Activated T-cell treated with anti-CD3 and anti-CD28 coated beads, Interleukin-2, amount 50 U/mL, for 72 hours (primary cell): ENCODE measurements at regions not wholly inside any gene's neighbourhood (a gene's known extent, or its start where the extent isn't known, plus 50 kb on each side); places are given as distances from the start of the nearest gene placed in this dataset.

Source experiments
- ATAC-seq, 2 donors: fragments of 150-1000 bp; cut with Tn5 transposase; replicated peaks in 1 of 2; 2 replicates each; pipeline ENCODE4 v1.10.0; 2021; ENCODE audit warnings: moderate library complexity in 2 of 2, mild to moderate bottlenecking in 1 of 2
- DNase-seq, 2 donors: peaks; one replicate each; pipeline ENCODE4 v3.0.0; 2021 to 2022; ENCODE audit warnings: mixed read lengths in 1 of 2
- H3K27ac Mint-ChIP-seq: one replicate; pipeline ENCODE4 v1.8.0; 2022; ENCODE audit warnings: mild to moderate bottlenecking, moderate library complexity, mixed read lengths
- H3K27me3 Mint-ChIP-seq: one replicate; pipeline ENCODE4 v1.8.0; 2022; ENCODE audit warnings: low read depth, mixed read lengths
- H3K36me3 Mint-ChIP-seq, 2 donors: one replicate each; pipeline ENCODE4 v1.8.0; 2022; ENCODE audit warnings: mixed read lengths in 2 of 2, mild to moderate bottlenecking in 1 of 2; ENCODE audit not compliant: insufficient read depth in 2 of 2
- H3K4me1 Mint-ChIP-seq: one replicate; pipeline ENCODE4 v1.8.0; 2022; ENCODE audit warnings: low read depth, mixed read lengths
- H3K4me3 Mint-ChIP-seq, 2 donors: one replicate each; pipeline ENCODE4 v1.8.0; 2022; ENCODE audit warnings: mild to moderate bottlenecking in 2 of 2, mixed read lengths in 2 of 2, moderate library complexity in 2 of 2
- H3K9me3 Mint-ChIP-seq, 2 donors: one replicate each; pipeline ENCODE4 v1.8.0; 2022; ENCODE audit warnings: mixed read lengths in 2 of 2

DNA sequence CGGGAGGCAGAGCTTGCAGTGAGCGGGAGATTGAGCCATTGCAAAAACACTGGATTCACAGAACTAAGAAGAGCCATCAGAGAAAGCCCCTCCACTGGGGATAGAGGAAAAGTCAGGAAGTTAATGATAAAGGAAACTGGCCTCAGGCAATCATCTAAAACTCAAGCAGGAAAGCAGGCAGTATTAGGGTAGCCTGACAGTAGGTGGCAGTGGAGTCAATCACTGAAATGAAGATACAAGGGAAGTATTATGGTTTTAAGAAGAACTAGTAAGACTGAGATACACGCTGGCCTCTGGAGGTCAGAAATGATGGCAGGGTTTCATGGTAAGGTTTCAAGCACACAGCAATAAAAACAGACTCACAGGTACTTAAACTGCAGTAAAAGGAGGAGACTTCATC lies 578.3 kb downstream of the HACE1 start:
- H3K27ac Mint-ChIP-seq = no peak overlapping the region
- no peaks in the 10 kb centered on the region for H3K4me1 Mint-ChIP-seq
- H3K36me3 Mint-ChIP-seq = no peaks in the 10 kb centered on the region
- no peak overlapping the region for H3K4me3 Mint-ChIP-seq
- DNase-seq = no peak
- peaks cover 0 to 2% of the 10 kb centered on the region in 2 donors for H3K9me3 Mint-ChIP-seq
- no peak for ATAC-seq
- H3K27me3 Mint-ChIP-seq = no peaks in the 10 kb centered on the region

GRCh38 chr6:104268389-104268788 lies 591.3 kb downstream of the HACE1 start:
- DNase-seq = no peak
- no peak overlapping the region for H3K27ac Mint-ChIP-seq

DNA sequence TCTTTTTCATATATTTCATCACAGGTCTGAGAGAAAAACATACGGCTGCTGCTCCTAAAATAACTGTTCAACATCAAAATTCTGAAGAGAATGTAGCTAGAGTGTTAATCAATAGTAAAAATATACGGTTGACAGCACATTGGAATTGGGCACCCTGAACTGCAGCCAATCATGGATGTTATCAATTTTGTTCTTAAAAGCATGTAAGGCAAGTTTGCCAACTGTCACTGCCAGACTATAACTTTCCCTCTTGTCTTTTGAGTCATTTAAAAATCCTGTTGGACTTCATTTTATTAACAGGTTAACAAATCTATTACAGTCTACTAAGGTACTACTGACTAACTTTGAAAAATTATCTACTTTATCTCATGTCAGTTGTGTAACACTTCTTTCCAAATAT lies 592.8 kb downstream of the HACE1 start:
- ATAC-seq (no peak), DNase-seq (no peak)
- H3K9me3 Mint-ChIP-seq = peaks cover 0 to 3% of the 10 kb centered on the region in 2 donors
- H3K4me3 Mint-ChIP-seq = no peak overlapping the region
- no peaks in the 10 kb centered on the region for H3K4me1 Mint-ChIP-seq
- no peaks in the 10 kb centered on the region for H3K27me3 Mint-ChIP-seq
- no peak overlapping the region for H3K27ac Mint-ChIP-seq
- H3K36me3 Mint-ChIP-seq = no peaks in the 10 kb centered on the region

More at GRCh38 chr6:104268389-104268788, 591.3 kb downstream of the HACE1 start:
- Mint-ChIP-seq H3K4me1 (no peaks in the 10 kb centered on the region), H3K36me3 (no peaks in the 10 kb centered on the region), H3K9me3 (peaks cover 0 to 3% of the 10 kb centered on the region in 2 donors), H3K4me3 (no peak overlapping the region), H3K27me3 (no peaks in the 10 kb centered on the region)
- ATAC-seq = no peak

DNA sequence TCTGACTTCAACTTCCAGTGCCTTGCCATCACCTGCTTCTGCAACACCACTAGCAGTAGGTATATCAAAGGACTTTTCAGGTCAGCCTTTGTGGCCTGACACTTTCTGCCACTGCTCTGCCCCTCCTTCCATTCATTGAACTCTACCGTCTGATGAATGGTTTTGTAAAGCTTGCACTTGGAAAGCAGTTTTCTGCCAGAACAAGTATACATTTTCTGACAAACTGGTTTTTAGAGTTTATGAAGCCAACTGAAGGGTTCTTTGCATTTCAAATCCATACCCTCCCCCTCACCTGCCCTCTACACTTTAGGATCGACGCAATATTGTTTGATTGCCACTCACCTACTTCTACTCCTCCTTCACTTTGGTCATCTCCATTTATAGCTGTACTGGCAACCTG lies 603.1 kb downstream of the HACE1 start:
- no peaks in the 10 kb centered on the region for H3K4me1 Mint-ChIP-seq
- H3K9me3 Mint-ChIP-seq = no peaks in the 10 kb centered on the region

GRCh38 chr6:104253236-104253635 lies 606.5 kb downstream of the HACE1 start:
- Mint-ChIP-seq H3K27ac (no peak overlapping the region), H3K9me3 (no peaks in the 10 kb centered on the region), H3K4me1 (no peaks in the 10 kb centered on the region), H3K27me3 (no peaks in the 10 kb centered on the region), H3K36me3 (no peaks in the 10 kb centered on the region), H3K4me3 (no peak overlapping the region)
- no peak for DNase-seq
- no peak for ATAC-seq

More for the DNA sequence above, 603.1 kb downstream of the HACE1 start:
- no peaks in the 10 kb centered on the region for H3K36me3 Mint-ChIP-seq
- ATAC-seq = no peak
- H3K27me3 Mint-ChIP-seq = no peaks in the 10 kb centered on the region
- no peak overlapping the region for H3K4me3 Mint-ChIP-seq
- H3K27ac Mint-ChIP-seq = no peak overlapping the region
- DNase-seq = no peak

DNA sequence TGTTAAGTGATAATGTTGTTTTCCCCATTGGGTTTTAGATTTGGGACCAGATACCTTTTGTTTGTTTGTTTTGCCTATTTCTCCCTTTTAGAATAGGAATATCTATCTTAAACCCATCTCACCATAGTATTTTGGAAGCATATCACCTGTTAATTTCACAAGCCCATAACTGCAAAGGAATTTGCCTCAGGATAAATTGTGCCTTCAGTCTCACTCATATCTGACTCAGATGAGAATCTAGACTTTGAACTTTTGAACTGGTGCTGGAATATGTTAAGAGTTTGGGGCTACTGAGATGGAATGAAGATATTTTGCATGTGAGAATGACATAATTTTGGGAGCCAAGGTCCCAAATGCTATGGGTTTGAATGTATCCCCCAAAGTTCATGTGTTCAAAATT lies 607.4 kb downstream of the HACE1 start:
- H3K27ac Mint-ChIP-seq = no peak overlapping the region
- no peaks in the 10 kb centered on the region for H3K27me3 Mint-ChIP-seq
- no peaks in the 10 kb centered on the region for H3K36me3 Mint-ChIP-seq
- ATAC-seq = no peak
- H3K9me3 Mint-ChIP-seq = no peaks in the 10 kb centered on the region
- H3K4me1 Mint-ChIP-seq = no peaks in the 10 kb centered on the region
- H3K4me3 Mint-ChIP-seq = no peak overlapping the region
- DNase-seq = no peak

DNA sequence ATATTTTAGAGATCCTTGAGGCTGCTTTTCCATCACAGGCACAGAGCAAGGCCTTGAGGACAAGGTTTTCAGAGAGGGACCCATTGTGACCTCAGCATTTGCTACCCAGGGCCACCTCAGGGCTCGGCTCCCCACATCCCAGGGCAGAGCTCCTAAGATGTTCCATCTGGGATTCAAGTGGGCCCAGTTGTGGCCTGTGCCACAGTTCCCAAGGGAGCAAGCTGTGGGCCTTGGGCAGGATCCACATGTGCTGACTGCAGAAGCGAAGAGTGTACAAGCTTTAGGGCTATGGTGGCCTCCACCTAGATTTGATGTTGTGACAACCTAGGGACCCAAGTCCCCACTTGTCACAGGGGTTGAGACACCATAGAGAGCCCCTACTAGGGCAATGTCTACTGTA lies 608.1 kb downstream of the HACE1 start:
- no peak overlapping the region for H3K4me3 Mint-ChIP-seq
- H3K27ac Mint-ChIP-seq = no peak overlapping the region
- no peaks in the 10 kb centered on the region for H3K9me3 Mint-ChIP-seq
- H3K27me3 Mint-ChIP-seq = no peaks in the 10 kb centered on the region
- ATAC-seq (no peak), DNase-seq (no peak)
- H3K36me3 Mint-ChIP-seq = no peaks in the 10 kb centered on the region
- H3K4me1 Mint-ChIP-seq = no peaks in the 10 kb centered on the region

- H3K27me3 Mint-ChIP-seq = no peaks in the 10 kb centered on the region
Observed at GRCh38 chr6:104240865-104241264, 618.9 kb downstream of the HACE1 start.

DNA sequence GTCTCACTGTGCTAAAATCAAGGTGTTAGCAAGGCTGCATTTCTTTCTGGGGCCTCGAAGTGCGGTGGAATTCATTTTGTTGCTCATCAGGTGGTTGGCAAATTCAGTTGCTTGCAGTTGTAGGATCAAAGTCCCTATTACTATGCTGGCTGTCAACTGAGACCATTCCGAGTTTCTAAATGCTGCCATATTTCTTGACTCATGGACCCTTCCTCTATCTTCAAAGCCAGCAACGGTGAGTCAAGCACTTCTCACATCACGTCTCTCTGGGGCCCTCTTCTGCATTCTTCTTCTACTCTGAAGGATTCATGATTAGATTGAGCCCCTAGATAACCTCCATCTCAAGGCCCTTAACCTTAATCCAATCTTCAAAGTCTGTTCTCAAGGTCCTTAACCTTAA lies 619.7 kb downstream of the HACE1 start:
- Mint-ChIP-seq H3K27ac (no peak overlapping the region), H3K9me3 (peaks cover 4 to 6% of the 10 kb centered on the region in 2 donors), H3K4me1 (no peaks in the 10 kb centered on the region), H3K36me3 (no peaks in the 10 kb centered on the region), H3K4me3 (no peak overlapping the region), H3K27me3 (no peaks in the 10 kb centered on the region)
- no peak for ATAC-seq
- DNase-seq = no peak

More at GRCh38 chr6:104240865-104241264, 618.9 kb downstream of the HACE1 start:
- Mint-ChIP-seq H3K9me3 (peaks cover 4 to 6% of the 10 kb centered on the region in 2 donors), H3K4me3 (no peak overlapping the region), H3K27ac (no peak overlapping the region), H3K4me1 (no peaks in the 10 kb centered on the region), H3K36me3 (no peaks in the 10 kb centered on the region)
- no peak for ATAC-seq
- no peak for DNase-seq

- no peaks in the 10 kb centered on the region for H3K9me3 Mint-ChIP-seq
- no peaks in the 10 kb centered on the region for H3K36me3 Mint-ChIP-seq
- no peak overlapping the region for H3K4me3 Mint-ChIP-seq
- no peak for ATAC-seq
- DNase-seq = no peak
- H3K27ac Mint-ChIP-seq = no peak overlapping the region
- no peaks in the 10 kb centered on the region for H3K4me1 Mint-ChIP-seq
- H3K27me3 Mint-ChIP-seq = no peaks in the 10 kb centered on the region
Observed at GRCh38 chr6:104229057-104229456, 630.7 kb downstream of the HACE1 start.

DNA sequence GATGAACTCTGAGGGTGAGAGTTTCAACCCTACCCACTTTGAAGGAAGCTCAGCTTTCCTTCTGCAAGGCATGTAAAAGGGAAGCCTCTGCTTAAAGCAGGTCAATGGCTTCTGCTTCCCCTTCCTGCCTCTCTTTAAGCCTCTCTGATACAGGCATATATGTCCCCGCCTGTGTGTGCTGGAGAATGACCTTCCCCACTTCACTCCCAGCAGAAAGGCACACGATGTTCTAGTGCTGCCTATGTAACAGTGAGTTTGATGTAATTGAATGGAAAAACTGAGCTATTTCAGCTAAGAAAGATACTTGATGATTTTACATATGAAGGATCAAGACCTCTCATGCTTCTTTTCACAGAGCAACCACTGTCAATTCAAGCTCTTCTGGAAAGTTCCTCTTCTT lies 632.2 kb downstream of the HACE1 start:
- no peaks in the 10 kb centered on the region for H3K4me1 Mint-ChIP-seq
- no peaks in the 10 kb centered on the region for H3K9me3 Mint-ChIP-seq
- ATAC-seq = no peak
- H3K36me3 Mint-ChIP-seq = no peaks in the 10 kb centered on the region
- no peak for DNase-seq
- H3K27ac Mint-ChIP-seq = no peak overlapping the region
- no peaks in the 10 kb centered on the region for H3K27me3 Mint-ChIP-seq
- H3K4me3 Mint-ChIP-seq = no peak overlapping the region

DNA sequence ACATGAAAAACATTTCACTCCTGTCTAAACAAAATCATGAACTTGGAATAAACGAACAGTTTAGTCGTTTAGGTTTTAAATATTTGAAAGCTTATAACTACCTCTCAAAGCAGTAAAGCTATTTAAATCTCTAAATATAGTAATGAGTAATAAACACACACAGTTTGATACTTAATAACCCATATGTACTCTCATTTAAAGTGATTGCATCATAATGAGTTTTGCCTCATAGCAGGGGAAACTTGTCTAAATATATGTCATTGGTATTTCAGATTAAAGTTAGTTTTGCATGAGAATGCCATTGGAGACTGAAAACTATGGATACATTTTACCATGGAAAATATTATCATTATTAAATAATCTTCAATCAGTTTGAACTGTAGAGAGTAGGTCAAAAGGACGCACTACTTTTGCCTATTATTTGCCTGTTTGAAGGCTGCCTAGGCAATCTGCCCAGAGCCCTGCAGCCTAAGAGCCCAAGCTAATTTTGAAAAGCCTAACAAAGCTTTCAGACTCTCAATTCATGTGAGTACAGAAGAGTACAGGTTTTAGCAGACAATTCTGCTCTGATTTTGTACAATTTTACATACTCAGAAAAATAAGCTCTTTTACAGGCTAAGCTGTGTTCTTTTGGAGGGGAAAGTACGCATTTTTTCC lies 632.8 kb downstream of the HACE1 start:
- Mint-ChIP-seq H3K4me1 (no peaks in the 10 kb centered on the region), H3K36me3 (no peaks in the 10 kb centered on the region), H3K9me3 (no peaks in the 10 kb centered on the region), H3K27me3 (no peaks in the 10 kb centered on the region), H3K27ac (no peak overlapping the region), H3K4me3 (no peak overlapping the region)
- ATAC-seq = no peak
- no peak for DNase-seq

DNA sequence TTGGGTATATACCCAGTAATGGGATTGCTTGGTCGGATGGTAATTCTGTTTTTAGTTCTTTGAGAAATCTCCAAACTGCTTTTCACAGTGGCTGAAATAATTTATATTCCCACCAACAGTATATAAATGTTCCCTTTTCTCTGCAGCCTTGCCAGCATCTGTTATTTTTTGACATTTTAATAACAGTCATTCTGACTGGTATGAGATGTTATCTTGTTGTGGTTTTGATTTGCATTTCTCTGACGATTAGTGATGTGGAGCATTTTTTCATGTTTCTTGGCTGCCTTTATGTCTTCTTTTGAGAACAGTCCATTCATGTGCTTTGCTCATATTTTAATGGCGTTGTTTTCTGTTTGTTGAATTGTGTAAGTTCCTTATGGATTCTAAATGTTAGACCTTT lies 641.6 kb downstream of the HACE1 start:
- Mint-ChIP-seq H3K4me1 (no peaks in the 10 kb centered on the region), H3K27me3 (no peaks in the 10 kb centered on the region), H3K4me3 (no peak overlapping the region), H3K27ac (no peak overlapping the region), H3K9me3 (peaks cover 0 to 2% of the 10 kb centered on the region in 2 donors), H3K36me3 (no peaks in the 10 kb centered on the region)
- ATAC-seq (no peak), DNase-seq (no peak)

- DNase-seq = no peak
- H3K4me3 Mint-ChIP-seq = no peak overlapping the region
- no peaks in the 10 kb centered on the region for H3K4me1 Mint-ChIP-seq
- ATAC-seq = no peak
- peaks cover 0 to 2% of the 10 kb centered on the region in 2 donors for H3K9me3 Mint-ChIP-seq
- no peaks in the 10 kb centered on the region for H3K27me3 Mint-ChIP-seq
- H3K27ac Mint-ChIP-seq = no peak overlapping the region
- H3K36me3 Mint-ChIP-seq = no peaks in the 10 kb centered on the region
Observed at GRCh38 chr6:104214901-104215300, 644.8 kb downstream of the HACE1 start.
